ENCODE measurements at regions not wholly inside any gene's neighbourhood (a gene's known extent, or its start where the extent isn't known, plus 50 kb on each side); places are given as distances from the start of the nearest gene placed in this dataset.

DNA sequence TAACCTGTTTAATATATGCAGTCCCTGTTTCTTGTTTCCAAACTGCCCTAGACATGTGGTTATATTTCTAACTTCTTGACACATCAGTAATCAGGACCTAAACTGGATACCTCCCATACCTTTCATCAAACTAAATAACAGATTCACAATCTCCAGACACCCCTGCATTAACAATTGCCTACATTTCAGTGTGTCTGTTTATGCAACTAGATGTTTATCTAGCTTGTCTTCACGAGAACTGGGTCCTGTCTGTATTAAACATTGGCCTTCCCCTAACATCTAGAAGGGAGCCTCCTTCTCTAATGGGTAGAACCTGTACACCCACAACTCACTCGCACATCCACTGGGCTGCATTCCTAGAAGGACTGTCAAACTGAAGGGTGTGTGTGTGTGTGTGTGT, 683.7 kb upstream of the FZD8 start:
- H3K4me3 ChIP-seq (ENCODE audit: low read depth, low read length): no peak overlapping the region
- TF ChIP-seq, protein P1, sequence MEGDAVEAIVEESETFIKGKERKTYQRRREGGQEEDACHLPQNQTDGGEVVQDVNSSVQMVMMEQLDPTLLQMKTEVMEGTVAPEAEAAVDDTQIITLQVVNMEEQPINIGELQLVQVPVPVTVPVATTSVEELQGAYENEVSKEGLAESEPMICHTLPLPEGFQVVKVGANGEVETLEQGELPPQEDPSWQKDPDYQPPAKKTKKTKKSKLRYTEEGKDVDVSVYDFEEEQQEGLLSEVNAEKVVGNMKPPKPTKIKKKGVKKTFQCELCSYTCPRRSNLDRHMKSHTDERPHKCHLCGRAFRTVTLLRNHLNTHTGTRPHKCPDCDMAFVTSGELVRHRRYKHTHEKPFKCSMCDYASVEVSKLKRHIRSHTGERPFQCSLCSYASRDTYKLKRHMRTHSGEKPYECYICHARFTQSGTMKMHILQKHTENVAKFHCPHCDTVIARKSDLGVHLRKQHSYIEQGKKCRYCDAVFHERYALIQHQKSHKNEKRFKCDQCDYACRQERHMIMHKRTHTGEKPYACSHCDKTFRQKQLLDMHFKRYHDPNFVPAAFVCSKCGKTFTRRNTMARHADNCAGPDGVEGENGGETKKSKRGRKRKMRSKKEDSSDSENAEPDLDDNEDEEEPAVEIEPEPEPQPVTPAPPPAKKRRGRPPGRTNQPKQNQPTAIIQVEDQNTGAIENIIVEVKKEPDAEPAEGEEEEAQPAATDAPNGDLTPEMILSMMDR (IDR thresholded peaks at IDR 0.05; ENCODE audit: low read depth, low read length, missing control alignments): no peak

DNA sequence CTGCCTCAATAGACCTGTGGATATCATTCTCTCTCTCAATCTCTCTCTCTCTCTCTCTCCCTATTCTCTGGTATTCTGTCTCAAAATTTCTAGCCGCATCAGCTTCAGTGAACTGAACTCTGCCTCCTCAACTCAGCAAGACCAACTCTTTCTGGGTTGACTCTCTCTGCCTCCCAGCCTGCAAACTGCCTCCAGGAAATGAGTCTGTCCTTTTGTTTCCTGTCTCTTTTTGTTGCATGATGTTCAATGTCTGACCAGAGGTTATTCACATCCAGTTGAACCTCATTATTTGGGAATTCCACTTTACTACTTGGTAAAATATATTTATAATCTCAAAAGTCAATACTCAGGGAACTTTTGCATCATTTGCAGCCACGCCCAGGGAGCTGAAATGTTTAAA, 682.7 kb upstream of the FZD8 start:
- no peak overlapping the region for H3K4me3 ChIP-seq (ENCODE audit: low read depth, low read length)
- TF ChIP-seq, protein P1 (IDR thresholded peaks at IDR 0.05; ENCODE audit: low read depth, low read length, missing control alignments): no peak
- no peak for DNase-seq (ENCODE audit: low read depth)

More for the DNA sequence above, 683.7 kb upstream of the FZD8 start:
- DNase-seq (ENCODE audit: low read depth): no peak

DNA sequence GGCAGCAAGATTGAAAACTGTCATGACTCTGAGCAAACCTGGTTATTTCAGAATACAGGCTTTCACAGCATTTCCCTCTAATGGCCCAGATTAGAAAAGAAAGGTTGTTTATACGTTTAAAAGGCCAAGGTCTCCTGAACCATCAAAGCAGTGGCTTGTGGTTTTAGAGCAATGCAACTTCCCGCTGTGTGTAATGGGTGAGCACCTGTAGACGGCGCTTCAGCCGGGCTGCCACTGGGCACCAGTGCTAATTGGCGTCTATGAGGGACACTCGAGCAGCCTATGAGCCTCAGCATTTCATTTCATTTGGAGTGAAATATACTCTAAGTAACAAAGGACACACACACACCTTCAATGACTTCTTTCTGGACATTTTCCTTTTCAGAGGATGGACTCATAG, 671.0 kb upstream of the FZD8 start:
- TF ChIP-seq, protein P1 (IDR thresholded peaks at IDR 0.05; ENCODE audit: low read depth, low read length, missing control alignments): no peak
- DNase-seq (ENCODE audit: low read depth): no peak
- H3K4me3 ChIP-seq (ENCODE audit: low read depth, low read length): no peak overlapping the region

DNA sequence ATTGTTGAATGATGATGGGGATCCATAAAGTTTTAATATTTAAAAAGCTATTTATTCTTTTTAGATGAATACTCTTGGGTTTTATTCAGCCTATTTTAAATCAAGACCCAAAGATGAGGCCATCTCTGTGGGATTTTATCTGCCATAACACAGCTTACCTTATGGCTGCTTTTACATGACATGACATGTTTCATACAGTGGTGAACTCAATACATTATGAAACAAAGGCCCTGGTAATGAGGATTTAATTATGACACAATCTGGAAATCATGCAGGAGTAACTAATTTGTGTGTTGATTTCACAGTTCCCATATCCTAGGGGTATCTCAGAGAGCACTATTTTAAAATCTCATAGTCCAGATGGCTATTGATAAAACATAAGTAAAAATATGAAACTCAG, 661.8 kb upstream of the FZD8 start:
- no peak for DNase-seq (ENCODE audit: low read depth)
- no peak overlapping the region for H3K4me3 ChIP-seq (ENCODE audit: low read depth, low read length)
- TF ChIP-seq, protein P1 (IDR thresholded peaks at IDR 0.05; ENCODE audit: low read depth, low read length, missing control alignments): no peak

DNA sequence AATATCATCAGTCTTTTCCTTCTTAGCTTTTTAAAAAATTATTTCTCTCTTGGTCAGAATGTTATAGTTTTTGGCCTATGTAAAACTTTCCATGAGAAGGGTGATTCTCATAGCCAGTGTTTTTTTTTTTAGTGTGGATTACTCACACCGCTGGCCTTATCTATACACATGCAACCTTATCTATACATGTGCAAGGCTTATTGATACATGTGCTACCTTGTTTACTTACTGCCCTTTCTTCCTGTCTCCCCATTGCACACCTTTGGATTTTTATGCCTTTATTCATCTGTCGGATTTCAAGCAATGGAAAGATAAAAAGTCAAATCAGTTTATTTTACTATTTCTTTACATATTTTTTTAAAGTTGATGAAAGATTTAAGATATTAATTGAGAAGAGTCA, 660.0 kb upstream of the FZD8 start:
- TF ChIP-seq, protein P1 (IDR thresholded peaks at IDR 0.05; ENCODE audit: low read depth, low read length, missing control alignments): no peak
- no peak for DNase-seq (ENCODE audit: low read depth)
- H3K4me3 ChIP-seq (ENCODE audit: low read depth, low read length): no peak overlapping the region

DNA sequence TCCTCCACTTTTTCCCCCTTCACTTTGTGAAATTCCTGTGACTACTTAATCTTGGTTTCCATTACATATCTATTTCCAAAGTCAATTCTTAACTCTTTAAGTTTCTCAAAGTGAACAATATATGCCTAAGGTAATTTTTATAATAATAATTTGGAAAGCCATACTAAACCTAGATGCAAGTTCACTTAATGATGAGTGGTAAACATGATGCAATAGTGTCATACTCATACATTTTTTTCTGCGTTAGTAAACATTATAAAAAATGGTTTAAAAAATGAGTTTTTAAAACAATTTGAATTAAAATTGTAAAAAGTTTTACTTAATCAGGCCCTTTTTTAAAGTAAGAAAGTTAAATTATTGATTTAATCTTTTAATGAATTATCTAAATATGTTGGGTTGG, 659.4 kb upstream of the FZD8 start:
- DNase-seq (ENCODE audit: low read depth): no peak
- H3K4me3 ChIP-seq (ENCODE audit: low read depth, low read length): no peak overlapping the region
- TF ChIP-seq, protein P1 (IDR thresholded peaks at IDR 0.05; ENCODE audit: low read depth, low read length, missing control alignments): no peak

DNA sequence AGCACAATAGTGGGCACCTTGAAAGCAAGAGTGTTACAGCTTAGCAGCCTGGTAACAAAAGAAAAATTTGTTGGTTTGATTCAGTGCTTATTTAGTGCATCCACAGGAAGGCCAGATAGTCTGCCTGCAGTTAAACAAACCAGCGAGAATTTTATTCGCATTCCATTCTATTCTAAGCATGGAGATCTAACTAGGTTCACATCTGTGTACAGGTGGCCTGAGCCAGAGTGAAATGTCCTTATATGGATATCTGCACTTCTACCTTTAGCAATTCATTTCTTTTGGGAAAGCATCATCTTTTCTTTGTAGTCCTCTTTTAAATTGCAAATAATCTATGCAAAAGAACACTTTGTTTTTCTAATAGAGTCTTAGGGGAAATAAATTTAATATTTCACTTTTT, 659.0 kb upstream of the FZD8 start:
- TF ChIP-seq, protein P1 (IDR thresholded peaks at IDR 0.05; ENCODE audit: low read depth, low read length, missing control alignments): no peak
- no peak overlapping the region for H3K4me3 ChIP-seq (ENCODE audit: low read depth, low read length)
- no peak for DNase-seq (ENCODE audit: low read depth)
